HCT116 (cell line): ENCODE measurements at regions not wholly inside any gene's neighbourhood (a gene's known extent, or its start where the extent isn't known, plus 50 kb on each side); places are given as distances from the start of the nearest gene placed in this dataset.

Source experiments
- ATAC-seq: fragments of 200-7000 bp; cut with Tn5 transposase; 2 replicates; pipeline ENCODE4 v1.9.1; 2020; ENCODE audit warnings: mild to moderate bottlenecking, moderate library complexity
- BruUV-seq: library from RNA; stranded (reverse); fragments of 400-500 nt; replicated peaks from 2 replicates; lab custom pipeline; 2021; lab: Mats Ljungman, UMichigan
- CTCF ChIA-PET: fragments of 300-600 bp; sonication (Branson Sonifier 250); formaldehyde crosslinking; loops from one replicate; lab custom pipeline; 2021; ENCODE audit warnings: antibody characterized with exemption; lab: Charles Lee
- POLR2A ChIA-PET: fragments of 300-600, 350-600 bp; sonication (Branson Sonifier 250); formaldehyde crosslinking; loops from one replicate; lab custom pipeline; 2021; ENCODE audit warnings: antibody characterized with exemption; lab: Charles Lee
- RAD21 ChIA-PET, 2 experiments: fragments of 300-600 bp; sonication (Branson Sonifier 250); formaldehyde crosslinking; loops; one replicate each; lab custom pipeline; 2023; ENCODE audit warnings: low total read pairs in 2 of 2; ENCODE audit not compliant: uncharacterized antibody in 2 of 2, unreplicated experiment in 2 of 2, low non-redundant PET in 1 of 2; lab: Charles Lee
- DNase-seq: peaks from one replicate; pipeline ENCODE4 v3.0.0-alpha.2; 2010; ENCODE audit warnings: low read depth, low spot score
- H2AFZ ChIP-seq: fragments of 200-600 bp; shearing (Covaris generic), sonication (generic); 2 replicates; pipeline ENCODE4 v1.6.1; 2017; ENCODE audit warnings: low read depth, mixed run types, mixed read lengths, antibody characterized with exemption, low read length; ENCODE audit not compliant: poor library complexity, severe bottlenecking
- H3K27ac ChIP-seq: 2 replicates; pipeline ENCODE4 v1.5.1; 2012; ENCODE audit warnings: low read depth, low read length
- H3K27me3 ChIP-seq: fragments of 200-600 bp; sonication (generic); 2 replicates; pipeline ENCODE4 v1.6.1; 2016; ENCODE audit warnings: mixed run types, low read length, mixed read lengths; ENCODE audit not compliant: insufficient read depth
- H3K36me3 ChIP-seq, 2 experiments: fragments of 200-500 bp in 1 of 2; fragments of 200-600 bp in 1 of 2; sonication (Bioruptor generic) in 1 of 2; sonication (generic) in 1 of 2; 2 replicates each; pipeline versions ENCODE4 v1.5.1 to v1.6.1; 2014 to 2016; ENCODE audit warnings: low read length in 2 of 2, inconsistent platforms in 1 of 2, mixed read lengths in 1 of 2, mixed run types in 1 of 2; ENCODE audit not compliant: insufficient read depth in 2 of 2, control insufficient read depth in 1 of 2
- H3K4me1 ChIP-seq, 2 experiments: fragments of 200-600 bp in 1 of 2; sonication (generic) in 1 of 2; 2 replicates each; pipeline versions ENCODE4 v1.5.1 to v1.6.1; 2012 to 2017; ENCODE audit warnings: low read length in 2 of 2, inconsistent platforms in 1 of 2, mild to moderate bottlenecking in 1 of 2, mixed read lengths in 1 of 2, mixed run types in 1 of 2, moderate library complexity in 1 of 2; ENCODE audit not compliant: insufficient read depth in 2 of 2, control insufficient read depth in 1 of 2
- H3K4me2 ChIP-seq: fragments of 200-600 bp; sonication (generic); 2 replicates; pipeline ENCODE4 v1.6.1; 2017; ENCODE audit warnings: mixed run types, low read length, mixed read lengths
- H3K4me3 ChIP-seq, 2 experiments: fragments of 200-600 bp in 1 of 2; sonication (generic) in 1 of 2; replicated peaks in 1 of 2; 2 replicates each; pipeline ENCODE4 v1.5.1; 2011 to 2016; ENCODE audit warnings: low read length in 2 of 2, control low read depth in 1 of 2, low read depth in 1 of 2, mild to moderate bottlenecking in 1 of 2, mixed read lengths in 1 of 2, mixed run types in 1 of 2
- H3K79me2 ChIP-seq: fragments of 200-600 bp; sonication (generic); 2 replicates; pipeline ENCODE4 v1.6.1; 2017; ENCODE audit warnings: mild to moderate bottlenecking, mixed run types, low read length, moderate library complexity, mixed read lengths; ENCODE audit not compliant: insufficient read depth
- H3K9ac ChIP-seq: fragments of 200-600 bp; sonication (generic); 2 replicates; pipeline ENCODE4 v1.6.1; 2016; ENCODE audit warnings: low read length, mixed read lengths
- H3K9me2 ChIP-seq: fragments of 200-600 bp; sonication (generic), shearing (Covaris generic); 2 replicates; pipeline ENCODE4 v1.6.1; 2017; ENCODE audit warnings: mixed run types, mild to moderate bottlenecking, moderate library complexity; ENCODE audit not compliant: insufficient read depth
- H3K9me3 ChIP-seq, 2 experiments: fragments of 200-500 bp in 1 of 2; fragments of 200-600 bp in 1 of 2; sonication (Bioruptor generic) in 1 of 2; sonication (generic) in 1 of 2; 2 replicates each; pipeline ENCODE4 v1.6.1; 2014 to 2017; ENCODE audit warnings: low read length in 2 of 2, mixed read lengths in 2 of 2, inconsistent platforms in 1 of 2, low read depth in 1 of 2, mild to moderate bottlenecking in 1 of 2, mixed run types in 1 of 2, moderate library complexity in 1 of 2; ENCODE audit not compliant: control insufficient read depth in 1 of 2, insufficient read depth in 1 of 2
- H4K20me1 ChIP-seq: fragments of 200-600 bp; sonication (generic), shearing (Covaris generic); 2 replicates; pipeline ENCODE4 v1.6.1; 2017; ENCODE audit warnings: mixed run types, mild to moderate bottlenecking, moderate library complexity; ENCODE audit not compliant: insufficient read depth
- ATF3 ChIP-seq: IDR thresholded peaks from 2 replicates; pipeline ENCODE4 v1.6.1; 2012
- EGR1 ChIP-seq: IDR thresholded peaks from 2 replicates; pipeline ENCODE4 v1.6.1; 2012; ENCODE audit warnings: low read depth
- EZH2phosphoT487 ChIP-seq: fragments of 200-600 bp; IDR thresholded peaks from 2 replicates; pipeline ENCODE4 v1.6.1; 2018; ENCODE audit warnings: antibody characterized with exemption, borderline replicate concordance
- FOSL1 ChIP-seq: IDR thresholded peaks from 2 replicates; pipeline ENCODE4 v1.6.1; 2012; ENCODE audit warnings: low read depth
- POLR2AphosphoS5 ChIP-seq: IDR thresholded peaks from 2 replicates; pipeline ENCODE4 v1.6.1; 2011; ENCODE audit warnings: mild to moderate bottlenecking, low read depth, low read length, moderate library complexity
- RAD21 ChIP-seq: IDR thresholded peaks from 2 replicates; pipeline ENCODE4 v1.6.1; 2012; ENCODE audit warnings: low read depth, mild to moderate bottlenecking
- REST ChIP-seq: IDR thresholded peaks from 2 replicates; pipeline ENCODE4 v1.6.1; 2012; ENCODE audit warnings: low read depth
- SP1 ChIP-seq: IDR thresholded peaks from 2 replicates; pipeline ENCODE4 v1.6.1; 2012; ENCODE audit warnings: low read depth
- SRF ChIP-seq: IDR thresholded peaks from 2 replicates; pipeline ENCODE4 v1.6.1; 2012; ENCODE audit warnings: low read depth
- YY1 ChIP-seq: IDR thresholded peaks from 2 replicates; pipeline ENCODE4 v1.6.1; 2011; ENCODE audit warnings: low read length, low read depth, moderate library complexity, mild to moderate bottlenecking; ENCODE audit not compliant: insufficient replicate concordance; ENCODE audit errors: extremely low read depth
- ZBTB33 ChIP-seq: IDR thresholded peaks from 2 replicates; pipeline ENCODE4 v1.6.1; 2011; ENCODE audit warnings: mild to moderate bottlenecking, low read length, moderate library complexity; ENCODE audit not compliant: insufficient replicate concordance; ENCODE audit errors: extremely low read depth
- ZFX ChIP-seq: fragments of 450-650 bp; IDR thresholded peaks from 2 replicates; pipeline ENCODE4 v1.6.1; 2017
- intact Hi-C: fragments of 100-400 bp; cut with micrococcal nuclease; formaldehyde crosslinking; loops from 2 replicates; pipeline ENCODE4 v1.10.0; 2022

- ChIA-PET POLR2A (no interaction called here), RAD21 (no interaction called here), CTCF (no interaction called here)
- no peaks in the 10 kb centered on the region for H3K9me3 ChIP-seq
- no peaks in the 10 kb centered on the region for H3K4me1 ChIP-seq
- no peak for DNase-seq
- ATAC-seq: no peak
- no peak overlapping the region for H3K27ac ChIP-seq
- no TSS peak for BruUV-seq
- H3K9ac ChIP-seq: no peak overlapping the region
- no peaks in the 10 kb centered on the region for H3K9me2 ChIP-seq
- intact Hi-C loops: no loop called here
- no peaks in the 10 kb centered on the region for H3K36me3 ChIP-seq
- H2AFZ ChIP-seq: no peak overlapping the region
- TF ChIP-seq EGR1 (no peak), ZFX (no peak), FOSL1 (no peak), EZH2phosphoT487 (no peak), SRF (no peak), RAD21 (no peak), SP1 (no peak), POLR2AphosphoS5 (no peak), ATF3 (no peak), REST (no peak), ZBTB33 (no peak), YY1 (no peak)
- H3K4me2 ChIP-seq: no peak overlapping the region
- H3K4me3 ChIP-seq: no peak overlapping the region
- no peaks in the 10 kb centered on the region for H3K79me2 ChIP-seq
- no peaks in the 10 kb centered on the region for H4K20me1 ChIP-seq
- no peaks in the 10 kb centered on the region; the same call in 1 of the 2 replicates for H3K27me3 ChIP-seq
Measured at GRCh38 chr5:133894143-133894542, 74.3 kb downstream of the C5orf15 start.
